ENCODE measurements at regions not wholly inside any gene's neighbourhood (a gene's known extent, or its start where the extent isn't known, plus 50 kb on each side); places are given as distances from the start of the nearest gene placed in this dataset.

DNA sequence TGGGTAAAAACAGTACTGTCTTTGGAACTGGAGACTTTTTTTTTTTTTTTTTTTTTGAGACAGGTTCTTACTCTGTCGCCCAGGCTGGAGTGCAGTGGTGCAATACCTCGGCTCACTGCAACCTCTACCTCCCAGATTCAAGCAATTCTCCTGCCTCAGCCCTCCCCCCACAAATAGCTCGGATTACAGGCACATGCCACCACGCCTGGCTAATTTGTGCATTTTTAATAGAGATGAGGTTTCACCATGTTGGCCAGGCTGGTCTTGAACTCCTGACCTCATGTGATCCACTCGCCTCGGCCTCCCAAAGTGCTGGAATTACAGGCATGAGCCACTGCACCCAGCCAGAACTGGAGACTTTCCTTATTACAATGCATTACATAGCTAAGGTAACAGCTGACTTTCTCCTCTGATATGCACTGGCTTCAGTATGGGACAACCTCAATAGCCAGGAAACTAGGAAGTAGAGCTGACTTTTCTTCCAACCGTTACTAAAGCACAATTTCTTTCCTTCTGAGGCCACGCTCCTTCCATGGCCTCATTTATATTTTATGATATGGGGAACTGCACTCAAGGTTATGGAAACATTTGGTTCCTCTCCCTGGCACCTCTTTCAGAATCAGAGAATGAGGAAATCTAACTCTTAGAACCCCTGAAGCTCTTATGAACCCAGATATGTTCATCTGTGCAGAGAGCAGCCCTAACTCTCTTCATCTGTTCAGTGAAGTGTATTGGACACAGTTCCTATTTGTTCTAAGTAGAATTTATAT, 53.5 kb upstream of the FAM9B start:
- no peak for DNase-seq

DNA sequence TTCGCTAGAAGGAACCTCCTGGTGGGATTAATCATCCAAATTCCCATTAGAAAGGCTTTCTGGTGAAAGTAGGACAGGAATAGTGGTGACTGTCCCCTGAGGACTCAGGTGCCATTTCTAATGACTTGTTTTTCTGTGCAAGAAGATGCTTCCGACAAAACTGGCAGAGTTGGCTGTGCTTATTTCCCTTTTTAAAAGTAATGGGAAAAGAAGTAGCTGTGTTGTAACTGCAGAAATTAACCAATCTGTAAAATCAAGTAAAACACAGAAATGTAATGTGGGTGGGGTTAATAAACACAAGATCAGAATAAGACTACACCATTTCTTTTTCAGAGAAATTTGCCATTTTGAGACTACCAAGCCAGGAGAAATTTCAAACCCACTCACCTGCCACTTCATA, 55.0 kb upstream of the FAM9B start:
- no peak for DNase-seq

GRCh38 chrX:9090766-9091165, 56.8 kb upstream of the FAM9B start:
- DNase-seq: no peak

DNA sequence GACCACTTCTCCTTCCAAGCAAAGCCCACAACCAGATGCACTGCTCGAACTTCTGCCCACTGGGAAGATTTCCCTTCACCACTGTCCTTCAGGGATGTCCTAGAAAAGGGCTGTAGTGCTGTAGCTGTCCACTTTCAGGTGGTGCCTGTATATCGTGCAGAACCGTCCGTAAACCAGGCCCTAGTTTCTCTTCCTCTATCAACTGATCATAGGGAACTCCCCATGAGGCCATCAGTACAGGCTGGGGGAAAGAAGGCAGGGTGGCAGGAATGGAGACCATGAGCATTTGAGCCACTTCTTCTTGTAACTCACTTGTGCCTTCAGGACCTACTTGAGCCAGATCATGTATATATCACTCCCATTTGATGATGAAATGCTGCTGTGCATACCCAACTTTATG, 57.3 kb upstream of the FAM9B start:
- no peak for DNase-seq

DNA sequence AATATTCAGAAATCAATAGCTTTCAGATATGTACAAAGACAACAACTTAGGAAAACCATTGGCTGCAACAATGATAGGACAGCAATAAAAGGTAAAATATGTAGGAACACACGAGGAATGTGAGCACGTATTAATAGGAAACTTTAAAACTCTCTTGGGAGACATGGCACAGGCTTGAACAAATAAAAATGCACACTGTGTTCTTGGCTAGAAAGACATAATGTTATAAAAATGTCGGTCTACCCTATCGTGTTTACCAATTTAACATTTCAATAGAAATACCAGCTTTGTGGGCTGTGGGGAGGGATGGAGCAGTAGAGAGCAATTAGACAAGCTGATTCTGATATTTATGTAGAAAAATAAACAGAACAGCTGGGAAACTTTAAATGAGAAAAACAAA, 69.0 kb upstream of the FAM9B start:
- no peak for DNase-seq

DNA sequence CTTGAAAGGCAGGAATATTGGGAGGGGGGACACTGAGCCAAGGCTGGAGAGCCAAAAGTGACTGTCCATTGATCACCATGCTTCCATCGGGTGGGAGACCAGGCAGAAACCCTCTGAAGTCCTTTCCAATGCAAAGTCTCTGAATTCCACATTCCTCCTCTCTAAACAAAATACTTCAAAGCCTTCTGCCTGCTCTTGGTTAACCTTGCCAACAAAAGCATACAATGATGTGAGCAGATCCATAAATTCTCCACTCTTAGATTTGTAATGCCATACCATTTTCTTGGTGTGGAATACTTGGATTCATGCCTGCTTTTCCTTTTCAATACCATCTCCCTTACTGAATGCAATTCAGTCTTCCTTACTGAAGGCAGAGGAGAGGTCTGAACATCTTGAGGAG, 74.1 kb upstream of the FAM9B start:
- no peak for DNase-seq

- no peak for DNase-seq
Observed at GRCh38 chrX:9110808-9111207, 76.9 kb upstream of the FAM9B start.

GRCh38 chrX:9114245-9114644, 80.3 kb upstream of the FAM9B start:
- DNase-seq: no peak

DNA sequence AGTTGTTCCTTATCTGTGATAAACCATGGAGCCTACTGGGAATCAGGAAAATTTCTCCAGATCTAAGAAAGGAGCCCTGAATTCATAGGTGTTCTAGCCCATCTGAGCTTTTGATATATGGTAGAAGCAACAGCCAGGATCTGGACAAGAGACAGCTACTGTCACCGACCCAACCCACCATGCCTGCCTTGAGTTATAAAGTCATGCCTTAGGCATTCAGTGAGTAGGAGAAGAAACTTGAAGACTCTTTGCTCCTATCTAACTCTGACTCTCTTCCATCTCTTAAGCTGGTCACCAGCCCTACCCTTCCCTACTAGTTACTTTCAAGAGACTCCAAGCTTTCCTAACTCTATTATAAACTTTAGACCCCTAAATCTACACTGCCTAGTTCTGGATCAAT, 83.9 kb upstream of the FAM9B start:
- no peak for DNase-seq

- DNase-seq: no peak
Observed at GRCh38 chrX:9122519-9123245, 88.8 kb upstream of the FAM9B start.

DNA sequence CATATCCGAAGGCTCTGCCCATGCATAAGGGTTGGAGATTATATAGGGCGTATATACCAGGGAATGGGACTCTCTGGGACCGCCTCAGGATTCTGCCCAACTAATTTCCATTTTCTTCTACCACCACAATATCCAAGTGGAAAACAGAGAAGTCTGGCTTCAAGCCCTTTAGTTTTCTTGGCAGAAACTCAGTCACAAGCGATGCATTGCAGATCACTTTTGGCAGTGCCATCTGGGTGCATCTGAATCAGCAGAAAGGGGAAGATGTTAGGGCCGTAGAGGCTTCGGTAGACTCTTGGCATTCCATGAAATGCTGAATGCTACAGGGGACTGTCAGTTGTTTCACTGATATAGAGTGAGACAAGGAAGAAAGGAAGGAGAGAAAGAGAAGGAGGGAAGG, 94.1 kb upstream of the FAM9B start:
- no peak for DNase-seq

DNA sequence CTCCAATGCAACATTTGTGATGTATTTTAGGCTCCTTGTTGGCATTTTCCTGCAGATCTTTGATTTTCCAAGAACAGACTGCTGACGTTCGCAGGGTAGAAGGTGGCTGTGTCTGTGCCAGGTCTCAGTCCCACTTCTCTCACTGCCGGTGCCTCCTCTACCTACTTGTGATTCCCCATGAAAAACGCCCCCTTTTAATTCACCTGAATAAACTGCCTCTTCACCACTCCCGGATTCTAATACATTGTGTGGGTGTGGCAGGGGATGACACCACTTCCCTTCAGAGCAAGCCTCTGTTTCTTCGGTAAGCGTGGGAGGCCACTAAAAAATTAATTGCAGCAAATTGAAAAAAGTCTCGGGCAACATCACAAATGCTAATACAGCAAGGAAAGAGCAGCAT, 96.1 kb upstream of the FAM9B start:
- no peak for DNase-seq

DNA sequence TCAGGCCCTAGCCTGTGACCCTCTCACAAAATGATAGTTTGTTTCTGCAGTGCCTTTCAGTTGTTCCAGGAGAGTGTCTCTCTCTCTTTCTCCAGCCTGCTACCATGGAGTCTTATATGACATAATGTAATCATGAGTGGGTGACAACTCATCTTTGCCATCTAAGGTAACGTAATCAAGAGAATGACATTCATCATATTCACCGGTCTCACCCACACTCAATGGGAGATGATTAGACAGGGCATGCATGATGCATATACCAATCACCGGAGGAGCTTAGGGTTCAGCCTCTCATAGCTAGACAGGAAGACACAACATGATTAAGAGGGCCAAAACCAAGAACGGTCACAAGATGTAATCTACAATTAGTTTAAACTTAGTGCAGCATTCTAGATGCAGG, 97.1 kb upstream of the FAM9B start:
- no peak for DNase-seq

DNA sequence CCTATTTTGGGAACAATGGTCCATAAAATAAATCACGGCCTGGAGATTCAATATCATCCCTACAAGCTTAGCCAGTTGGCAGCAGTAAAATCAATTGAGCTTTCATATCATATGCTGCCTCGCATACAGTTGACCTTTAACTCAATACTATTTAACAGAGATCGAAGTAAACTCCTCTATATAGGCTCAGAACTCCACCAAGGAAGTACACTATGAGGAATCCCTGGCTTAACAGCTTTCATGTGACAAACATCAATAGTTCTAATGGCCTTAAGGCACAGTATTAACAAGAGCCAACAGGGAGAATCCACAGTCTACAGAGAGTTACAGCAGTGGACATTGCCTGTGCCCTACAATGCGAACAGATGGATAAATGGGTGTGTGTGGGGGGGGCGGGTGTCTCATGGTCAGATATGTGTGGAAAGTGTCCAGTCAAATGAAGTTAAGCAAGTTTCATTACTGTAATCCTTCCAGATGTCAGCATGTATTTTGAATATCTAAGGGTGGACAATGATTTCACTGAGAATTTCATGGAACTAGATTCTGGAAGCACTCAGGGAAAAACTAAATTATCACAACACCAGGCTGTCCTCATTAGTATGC, 98.2 kb upstream of the FAM9B start:
- DNase-seq: no peak

- DNase-seq: no peak
Observed at GRCh38 chrX:9133426-9133825, 99.5 kb upstream of the FAM9B start.

- no peak for DNase-seq
Observed at GRCh38 chrX:9134366-9134765, 100.4 kb upstream of the FAM9B start.

GRCh38 chrX:9135901-9136510, 102.1 kb upstream of the FAM9B start:
- DNase-seq: no peak

GRCh38 chrX:9137152-9137551, 103.2 kb upstream of the FAM9B start:
- DNase-seq: no peak

- no peak for DNase-seq
Observed at GRCh38 chrX:9141496-9141895, 107.6 kb upstream of the FAM9B start.

GRCh38 chrX:9144701-9145241, 110.8 kb upstream of the FAM9B start:
- no peak for DNase-seq

DNA sequence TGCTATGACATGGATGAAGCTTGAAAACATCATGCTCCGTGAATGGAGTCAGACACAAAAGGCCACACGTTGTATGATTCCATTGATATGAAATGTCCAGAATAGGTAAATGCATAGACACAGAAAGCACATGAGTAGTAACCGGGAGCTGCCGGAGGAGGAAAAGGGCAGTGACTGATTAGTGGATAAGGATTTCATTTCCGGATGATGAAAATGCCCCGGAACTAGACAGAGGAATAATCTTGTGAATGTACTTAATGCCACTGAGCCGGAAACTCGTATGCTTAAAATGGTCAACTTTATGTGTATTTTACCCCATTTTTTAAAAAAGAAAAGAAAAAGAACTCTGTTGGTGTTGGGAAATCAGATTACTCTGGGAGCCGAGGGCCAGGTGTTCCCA, 112.7 kb upstream of the FAM9B start:
- no peak for DNase-seq

DNA sequence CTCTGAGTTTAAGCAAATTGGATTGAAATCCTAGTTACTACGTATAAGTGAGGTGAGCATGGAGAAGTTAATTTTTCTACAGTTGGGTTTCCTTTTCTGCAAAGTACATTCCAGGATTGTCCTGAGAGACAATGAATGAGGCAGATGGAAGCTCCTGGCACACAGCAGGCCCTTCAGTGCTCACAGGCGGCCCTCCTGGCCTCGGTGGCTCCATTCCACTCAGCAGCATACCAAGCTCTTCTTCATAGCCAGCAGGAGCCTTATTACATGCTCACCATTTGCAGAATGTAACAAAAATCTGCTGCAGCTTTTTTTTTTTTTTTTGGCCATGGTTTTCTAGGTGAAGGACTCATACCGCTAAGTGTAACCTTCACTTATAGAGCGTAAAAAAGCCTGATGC, 113.2 kb upstream of the FAM9B start:
- DNase-seq: no peak

GRCh38 chrX:9147726-9148125, 113.8 kb upstream of the FAM9B start:
- DNase-seq: no peak

Measured in T-helper 1 cell (primary cell).